ENCODE measurements at regions not wholly inside any gene's neighbourhood (a gene's known extent, or its start where the extent isn't known, plus 50 kb on each side); places are given as distances from the start of the nearest gene placed in this dataset.

- no peak for TF ChIP-seq CTCF (IDR thresholded peaks at IDR 0.05; ENCODE audit: partially characterized antibody, unreplicated experiment)
- H3K4me3 Mint-ChIP-seq (ENCODE audit: unreplicated experiment), result no peak overlapping the region
- H3K36me3 Mint-ChIP-seq (ENCODE audit: unreplicated experiment), result no peaks in the 10 kb centered on the region
- no peaks in the 10 kb centered on the region for H3K27me3 Mint-ChIP-seq (ENCODE audit: unreplicated experiment)
- DNase-seq, result no peak
- no peak overlapping the region for H3K27ac Mint-ChIP-seq (ENCODE audit: unreplicated experiment)
- H3K4me1 Mint-ChIP-seq (ENCODE audit: low read depth, unreplicated experiment), result no peaks in the 10 kb centered on the region
- H3K9me3 Mint-ChIP-seq (ENCODE audit: unreplicated experiment), result no peaks in the 10 kb centered on the region
These were observed 147.2 kb upstream of the ADAMTS5 start for GRCh38 chr21:27114111-27114510.

- Mint-ChIP-seq H3K36me3 (ENCODE audit: unreplicated experiment) (no peaks in the 10 kb centered on the region), H3K9me3 (ENCODE audit: unreplicated experiment) (no peaks in the 10 kb centered on the region), H3K27ac (ENCODE audit: unreplicated experiment) (no peak overlapping the region), H3K4me1 (ENCODE audit: low read depth, unreplicated experiment) (peaks cover 3% of the 10 kb centered on the region), H3K27me3 (ENCODE audit: unreplicated experiment) (no peaks in the 10 kb centered on the region), H3K4me3 (ENCODE audit: unreplicated experiment) (no peak overlapping the region)
- DNase-seq, result no peak
- TF ChIP-seq CTCF (IDR thresholded peaks at IDR 0.05; ENCODE audit: partially characterized antibody, unreplicated experiment), result no peak
These were observed 145.3 kb upstream of the ADAMTS5 start for GRCh38 chr21:27112186-27112585.

GRCh38 chr21:27110956-27111355 is 144.1 kb upstream of the ADAMTS5 start:
- Mint-ChIP-seq H3K36me3 (ENCODE audit: unreplicated experiment) (no peaks in the 10 kb centered on the region), H3K9me3 (ENCODE audit: unreplicated experiment) (no peaks in the 10 kb centered on the region), H3K27me3 (ENCODE audit: unreplicated experiment) (no peaks in the 10 kb centered on the region), H3K27ac (ENCODE audit: unreplicated experiment) (no peak overlapping the region), H3K4me1 (ENCODE audit: low read depth, unreplicated experiment) (peaks cover 3% of the 10 kb centered on the region), H3K4me3 (ENCODE audit: unreplicated experiment) (no peak overlapping the region)
- TF ChIP-seq CTCF (IDR thresholded peaks at IDR 0.05; ENCODE audit: partially characterized antibody, unreplicated experiment), result no peak
- no peak for DNase-seq

GRCh38 chr21:27108701-27109100 is 141.8 kb upstream of the ADAMTS5 start:
- Mint-ChIP-seq H3K4me1 (ENCODE audit: low read depth, unreplicated experiment) (peaks cover 8% of the 10 kb centered on the region), H3K36me3 (ENCODE audit: unreplicated experiment) (no peaks in the 10 kb centered on the region), H3K4me3 (ENCODE audit: unreplicated experiment) (no peak overlapping the region), H3K27ac (ENCODE audit: unreplicated experiment) (no peak overlapping the region), H3K27me3 (ENCODE audit: unreplicated experiment) (no peaks in the 10 kb centered on the region), H3K9me3 (ENCODE audit: unreplicated experiment) (no peaks in the 10 kb centered on the region)
- DNase-seq, result no peak
- no peak for TF ChIP-seq CTCF (IDR thresholded peaks at IDR 0.05; ENCODE audit: partially characterized antibody, unreplicated experiment)

GRCh38 chr21:27108228-27108627 is 141.3 kb upstream of the ADAMTS5 start:
- H3K36me3 Mint-ChIP-seq (ENCODE audit: unreplicated experiment), result no peaks in the 10 kb centered on the region
- no peak overlapping the region for H3K27ac Mint-ChIP-seq (ENCODE audit: unreplicated experiment)
- H3K4me3 Mint-ChIP-seq (ENCODE audit: unreplicated experiment), result no peak overlapping the region
- H3K4me1 Mint-ChIP-seq (ENCODE audit: low read depth, unreplicated experiment), result peaks cover 8% of the 10 kb centered on the region
- no peak for TF ChIP-seq CTCF (IDR thresholded peaks at IDR 0.05; ENCODE audit: partially characterized antibody, unreplicated experiment)
- no peaks in the 10 kb centered on the region for H3K9me3 Mint-ChIP-seq (ENCODE audit: unreplicated experiment)
- no peaks in the 10 kb centered on the region for H3K27me3 Mint-ChIP-seq (ENCODE audit: unreplicated experiment)
- DNase-seq, result no peak
